ENCODE measurements at regions not wholly inside any gene's neighbourhood (a gene's known extent, or its start where the extent isn't known, plus 50 kb on each side); places are given as distances from the start of the nearest gene placed in this dataset.

DNA sequence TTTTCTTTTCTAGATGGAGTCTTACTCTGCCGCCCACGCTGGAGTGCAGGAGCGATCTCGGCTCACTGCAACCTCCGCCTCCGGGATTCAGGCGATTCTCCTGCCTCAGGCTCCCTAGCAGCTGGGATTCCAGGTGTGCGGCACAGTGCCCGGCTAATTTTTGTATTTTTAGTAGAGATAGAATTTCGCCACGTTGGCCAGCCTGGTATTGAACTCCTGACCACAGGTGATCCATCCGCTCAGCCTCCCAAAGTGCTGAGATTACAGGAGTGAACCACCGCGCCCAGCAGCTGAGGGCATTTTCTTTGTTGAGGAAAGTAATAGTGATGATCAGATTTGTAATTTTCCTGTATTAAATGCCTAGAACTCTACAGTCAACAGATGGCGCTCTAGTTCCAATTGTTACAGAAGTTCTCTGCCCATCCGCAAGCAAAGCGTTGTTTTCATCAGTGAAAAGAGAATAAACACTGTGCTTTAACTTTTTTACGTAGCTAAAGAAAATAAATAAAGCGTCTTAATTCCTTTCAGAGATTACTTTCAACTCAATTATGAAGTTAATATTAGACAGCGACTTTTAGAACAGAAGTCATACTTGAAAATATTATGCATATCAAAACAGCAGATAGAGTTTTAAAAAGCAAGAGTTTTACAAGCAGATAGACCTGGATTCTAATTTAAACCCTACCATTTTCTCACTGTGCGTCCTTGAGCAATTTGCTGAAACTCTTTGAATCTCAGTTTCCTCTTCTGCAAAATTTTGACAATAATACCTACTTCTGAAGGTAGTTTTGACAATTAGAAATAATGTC lies 335.1 kb downstream of the DUSP6 start:
- TF ChIP-seq GATA2 (IDR thresholded peaks at IDR 0.05; ENCODE audit: low read depth, low read length) = peak; percentile 42; the same call in 1 of the 2 replicates
- no peak for TF ChIP-seq GATA3 (IDR thresholded peaks at IDR 0.05; ENCODE audit: low read depth, low read length)

DNA sequence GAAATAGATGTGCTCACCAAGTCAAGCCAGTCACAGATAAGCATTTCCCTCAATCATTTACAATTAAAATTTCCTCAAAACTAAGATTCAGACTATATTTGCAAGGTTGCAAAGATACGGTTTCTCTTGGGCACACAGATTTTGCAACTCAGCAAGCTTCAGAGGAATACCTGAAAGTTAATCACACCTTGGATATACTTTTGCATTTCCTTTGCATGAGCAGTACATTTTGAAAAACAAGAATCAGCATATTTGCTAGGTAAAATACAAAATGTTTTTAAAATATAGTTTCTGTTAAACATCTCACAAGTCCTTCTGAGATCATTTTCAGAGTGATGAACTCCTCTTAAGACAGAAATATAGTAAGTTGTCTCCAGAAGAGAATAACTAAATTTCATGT lies 336.9 kb downstream of the DUSP6 start:
- no peak for TF ChIP-seq GATA2 (IDR thresholded peaks at IDR 0.05; ENCODE audit: low read depth, low read length)
- no peak for TF ChIP-seq GATA3 (IDR thresholded peaks at IDR 0.05; ENCODE audit: low read depth, low read length)

DNA sequence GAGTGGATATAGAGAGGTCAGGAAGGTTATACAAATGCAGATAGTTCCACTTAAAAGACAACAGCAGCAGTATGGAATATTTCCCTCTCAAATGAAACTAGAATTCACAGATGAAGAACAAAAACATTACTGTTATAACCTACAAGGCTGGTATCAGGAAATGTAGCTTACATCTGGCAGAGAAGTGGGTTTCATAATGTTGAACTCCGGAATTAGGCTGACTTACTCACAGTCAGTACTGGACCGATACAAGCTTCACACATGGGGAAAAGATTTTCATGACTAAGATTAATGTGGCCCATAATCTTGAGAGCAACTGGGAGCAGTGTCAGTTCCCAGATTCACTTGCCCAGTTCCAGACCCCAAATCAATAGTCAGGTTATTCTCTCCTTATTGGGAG lies 353.9 kb downstream of the DUSP6 start:
- TF ChIP-seq GATA3 (IDR thresholded peaks at IDR 0.05; ENCODE audit: low read depth, low read length) = no peak
- no peak for TF ChIP-seq GATA2 (IDR thresholded peaks at IDR 0.05; ENCODE audit: low read depth, low read length)

DNA sequence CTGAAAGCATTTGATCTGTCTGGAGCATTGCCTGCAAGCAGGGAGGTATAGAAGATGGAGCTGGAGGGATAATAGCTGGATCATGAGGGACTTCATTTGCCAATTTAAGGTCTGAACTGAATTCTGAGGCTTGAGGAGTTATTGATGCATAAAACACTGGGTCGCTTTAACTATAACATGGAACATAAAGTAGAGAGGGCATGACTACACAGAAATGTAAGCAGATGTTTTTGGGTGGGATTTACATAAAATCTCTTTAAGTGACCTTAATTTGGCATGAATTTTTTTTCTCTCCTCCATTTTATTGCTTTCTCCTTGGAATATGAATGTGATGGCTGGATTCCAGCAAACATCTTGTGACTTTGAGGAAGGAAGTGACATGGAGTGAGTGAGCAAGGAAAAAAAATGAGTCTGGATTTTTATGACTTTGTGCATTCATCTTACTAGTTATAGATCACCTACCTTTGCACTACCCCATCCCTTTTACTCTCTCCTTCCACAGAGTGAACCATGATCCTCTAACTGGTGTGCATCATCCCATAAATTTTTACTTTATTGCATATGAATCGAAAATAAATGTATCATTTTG lies 356.0 kb downstream of the DUSP6 start:
- TF ChIP-seq GATA2 (IDR thresholded peaks at IDR 0.05; ENCODE audit: low read depth, low read length) = no peak

DNA sequence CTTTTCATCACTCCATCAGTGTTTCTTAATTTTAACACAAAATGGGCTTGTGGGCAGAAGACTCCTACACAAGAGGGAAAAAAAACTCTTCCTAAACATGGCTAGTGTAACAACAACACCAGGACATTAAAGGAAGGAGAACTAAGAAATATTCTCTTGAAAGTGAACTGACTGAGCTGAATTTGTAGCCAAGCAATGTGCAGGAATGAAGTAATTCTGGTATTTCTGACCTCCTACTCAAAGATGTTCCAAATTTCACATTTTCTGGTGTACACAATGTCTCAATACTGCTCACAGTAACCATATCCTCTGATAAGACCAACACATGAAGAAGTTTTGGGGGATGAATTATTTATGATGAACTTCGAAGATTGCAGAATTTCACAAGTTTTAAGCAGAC lies 357.3 kb downstream of the DUSP6 start:
- TF ChIP-seq GATA3 (IDR thresholded peaks at IDR 0.05; ENCODE audit: low read depth, low read length) (no peak), GATA2 (IDR thresholded peaks at IDR 0.05; ENCODE audit: low read depth, low read length) (no peak)

DNA sequence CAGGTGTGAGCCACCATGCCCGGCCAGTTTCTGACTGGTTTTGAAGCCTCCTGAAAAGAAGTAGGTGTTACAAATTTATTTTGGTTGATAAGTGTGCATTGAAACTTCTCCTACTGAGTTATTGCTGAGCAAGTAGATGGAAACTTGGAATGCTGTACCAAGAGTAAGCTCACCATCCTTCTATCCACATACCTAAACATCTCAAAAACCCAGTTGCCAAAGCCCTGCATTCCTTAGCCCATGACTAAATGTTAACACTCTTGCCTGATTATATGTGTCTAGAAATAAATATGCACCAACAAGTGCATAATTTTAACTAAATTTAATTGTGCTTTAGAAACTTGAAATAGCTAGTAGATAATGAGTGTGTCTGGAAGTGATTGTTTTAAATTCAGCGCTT lies 357.8 kb downstream of the DUSP6 start:
- TF ChIP-seq GATA3 (IDR thresholded peaks at IDR 0.05; ENCODE audit: low read depth, low read length) (no peak), GATA2 (IDR thresholded peaks at IDR 0.05; ENCODE audit: low read depth, low read length) (no peak)

DNA sequence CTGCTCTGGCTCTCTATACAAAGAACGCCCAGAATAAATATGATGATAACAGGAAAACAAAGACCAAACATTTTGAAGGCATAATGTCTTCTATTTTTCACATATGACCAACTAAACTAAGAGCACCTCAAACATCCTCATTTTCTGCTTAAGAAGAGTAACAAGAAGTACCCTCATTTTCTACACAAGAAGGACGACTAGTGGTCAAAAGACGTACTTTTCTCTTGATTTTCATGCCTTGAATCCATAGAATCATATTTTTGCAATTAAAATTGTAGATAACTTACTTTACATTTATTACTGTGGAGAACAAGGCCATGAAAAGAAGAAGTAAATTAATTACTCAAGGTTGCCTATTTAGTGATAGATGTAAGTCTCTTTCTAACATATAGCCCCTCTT lies 358.6 kb downstream of the DUSP6 start:
- TF ChIP-seq GATA2 (IDR thresholded peaks at IDR 0.05; ENCODE audit: low read depth, low read length) (no peak), GATA3 (IDR thresholded peaks at IDR 0.05; ENCODE audit: low read depth, low read length) (no peak)

DNA sequence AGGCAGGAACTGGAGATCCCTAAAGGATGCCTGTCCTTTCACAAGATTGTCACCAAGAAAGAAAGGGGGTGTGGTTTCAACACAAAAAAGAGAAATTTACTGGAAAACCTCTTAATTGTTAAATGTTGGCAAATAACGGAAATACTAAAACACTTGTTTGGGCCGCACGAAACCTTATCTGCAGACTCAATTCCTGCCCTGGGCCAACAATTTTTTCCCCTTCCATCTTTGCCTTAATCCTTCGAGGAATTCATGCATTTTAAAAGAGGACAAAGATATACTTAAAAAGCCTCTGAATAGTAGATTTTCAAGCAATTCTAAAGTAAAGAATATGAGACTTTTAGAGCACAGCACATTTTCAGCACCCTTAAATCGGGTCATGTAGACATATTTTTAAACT lies 366.2 kb downstream of the DUSP6 start:
- no peak for TF ChIP-seq GATA2 (IDR thresholded peaks at IDR 0.05; ENCODE audit: low read depth, low read length)
- no peak for TF ChIP-seq GATA3 (IDR thresholded peaks at IDR 0.05; ENCODE audit: low read depth, low read length)

DNA sequence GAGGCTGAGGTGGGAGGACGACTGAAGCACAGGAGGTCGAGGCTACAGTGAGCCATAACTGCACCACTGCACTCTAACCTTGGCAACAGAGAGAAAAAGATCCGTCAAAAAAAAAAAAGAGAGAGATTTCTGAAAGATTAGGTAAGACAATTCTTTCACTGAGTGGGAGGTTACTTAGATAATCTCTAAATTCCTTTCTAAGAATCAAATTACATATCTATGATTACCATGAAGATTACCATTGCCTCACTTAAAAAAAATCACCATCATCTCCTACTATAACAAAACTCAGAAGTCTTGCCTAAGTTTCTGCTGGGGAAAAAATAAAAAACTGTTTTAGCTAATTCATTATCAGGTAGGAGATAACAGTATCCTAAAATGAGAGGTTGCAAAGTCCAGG lies 366.7 kb downstream of the DUSP6 start:
- TF ChIP-seq GATA3 (IDR thresholded peaks at IDR 0.05; ENCODE audit: low read depth, low read length) (no peak), GATA2 (IDR thresholded peaks at IDR 0.05; ENCODE audit: low read depth, low read length) (no peak)

DNA sequence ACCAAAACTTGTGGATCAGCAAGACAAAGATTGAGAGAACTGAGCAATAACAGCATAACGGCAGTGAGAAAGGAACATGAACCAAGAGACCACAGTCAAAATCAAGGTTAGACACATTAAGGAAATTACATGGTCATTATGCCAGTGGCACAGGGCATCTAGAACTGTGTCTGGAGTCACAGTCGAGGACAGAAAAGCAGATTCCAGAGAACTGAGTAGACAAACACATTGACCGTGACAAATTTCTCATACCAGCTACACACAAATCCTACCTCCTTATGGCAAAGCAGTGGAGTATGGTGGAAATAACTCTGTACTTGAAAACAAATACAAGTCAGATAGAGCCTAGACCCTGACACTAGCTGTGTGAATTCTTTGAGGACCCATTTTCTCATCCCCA lies 367.3 kb downstream of the DUSP6 start:
- TF ChIP-seq GATA2 (IDR thresholded peaks at IDR 0.05; ENCODE audit: low read depth, low read length) (no peak), GATA3 (IDR thresholded peaks at IDR 0.05; ENCODE audit: low read depth, low read length) (no peak)

DNA sequence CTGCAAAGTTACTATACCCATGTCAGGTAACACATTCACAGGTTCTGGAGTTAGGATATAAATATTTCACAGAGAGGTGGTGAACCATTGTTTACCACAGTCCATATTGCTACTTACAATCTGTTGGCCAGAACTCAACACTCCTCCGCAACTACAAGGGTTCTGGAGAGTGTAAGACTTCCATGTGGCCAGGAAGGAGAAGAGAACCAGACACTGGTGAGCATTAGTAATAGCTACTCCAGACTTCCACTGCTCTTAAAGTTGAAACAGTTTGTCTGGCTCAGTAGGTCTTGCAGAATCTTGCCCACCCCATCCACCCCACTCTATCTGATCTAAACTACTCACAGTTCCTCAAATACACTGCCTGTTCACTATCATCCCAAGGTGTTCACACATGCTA lies 369.6 kb downstream of the DUSP6 start:
- TF ChIP-seq GATA2 (IDR thresholded peaks at IDR 0.05; ENCODE audit: low read depth, low read length) = no peak
- no peak for TF ChIP-seq GATA3 (IDR thresholded peaks at IDR 0.05; ENCODE audit: low read depth, low read length)

DNA sequence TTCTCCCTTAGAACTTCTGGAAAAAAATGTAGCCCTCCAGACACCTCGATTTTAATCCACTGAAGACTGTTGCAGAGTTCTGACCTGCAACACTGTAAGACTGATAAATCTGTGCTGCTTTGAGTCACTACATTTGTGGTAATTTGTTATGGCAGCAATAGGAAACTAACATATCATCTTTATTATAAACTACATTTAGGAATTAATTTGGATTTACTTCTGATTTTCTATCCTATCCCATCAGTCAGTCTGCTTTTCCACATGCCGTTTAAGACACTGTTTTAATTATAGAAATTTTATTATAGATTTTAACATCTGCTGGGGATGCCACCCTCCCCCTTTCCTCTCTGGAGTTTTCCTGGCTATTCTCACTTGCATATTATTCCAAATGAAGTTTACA lies 375.2 kb downstream of the DUSP6 start:
- no peak for TF ChIP-seq GATA2 (IDR thresholded peaks at IDR 0.05; ENCODE audit: low read depth, low read length)
- TF ChIP-seq GATA3 (IDR thresholded peaks at IDR 0.05; ENCODE audit: low read depth, low read length) = no peak

DNA sequence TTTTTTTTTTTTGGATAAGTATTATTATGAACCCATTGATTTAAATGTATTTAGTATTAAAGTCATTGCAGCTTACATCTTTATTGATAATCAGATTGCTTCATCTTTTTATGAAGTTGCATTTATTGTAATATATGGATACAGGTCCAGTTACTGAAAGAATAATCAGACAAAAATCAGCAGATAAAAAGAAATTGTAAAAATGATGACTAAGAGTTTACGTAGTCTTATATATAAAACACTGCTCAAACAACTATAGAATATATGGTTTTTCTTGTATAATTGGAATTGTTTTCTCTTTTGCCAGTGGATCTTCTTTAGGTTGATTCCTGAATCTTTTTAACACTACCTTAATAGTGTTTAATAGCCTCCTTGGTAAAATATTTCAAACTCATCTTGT lies 378.3 kb downstream of the DUSP6 start:
- TF ChIP-seq GATA2 (IDR thresholded peaks at IDR 0.05; ENCODE audit: low read depth, low read length) (no peak), GATA3 (IDR thresholded peaks at IDR 0.05; ENCODE audit: low read depth, low read length) (no peak)

DNA sequence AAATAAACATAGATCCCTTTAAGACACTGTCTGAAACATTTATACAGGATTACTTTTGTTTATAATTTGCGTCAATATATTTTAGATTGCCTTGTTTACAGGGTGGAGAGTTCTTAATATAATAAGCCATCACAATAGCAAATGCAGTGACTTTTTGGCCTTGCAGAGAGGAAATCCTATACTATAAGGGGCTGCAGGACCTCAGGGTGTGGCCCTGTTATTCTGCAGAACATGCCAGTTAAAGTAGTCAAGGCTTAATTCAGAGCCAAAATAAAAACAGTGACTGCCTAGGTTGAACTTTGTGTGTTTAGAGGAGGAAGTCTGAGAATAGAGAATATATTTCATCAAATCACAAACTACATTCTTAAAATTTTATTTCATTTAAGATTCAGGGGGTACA lies 381.6 kb downstream of the DUSP6 start:
- TF ChIP-seq GATA3 (IDR thresholded peaks at IDR 0.05; ENCODE audit: low read depth, low read length) = no peak
- TF ChIP-seq GATA2 (IDR thresholded peaks at IDR 0.05; ENCODE audit: low read depth, low read length) = no peak

DNA sequence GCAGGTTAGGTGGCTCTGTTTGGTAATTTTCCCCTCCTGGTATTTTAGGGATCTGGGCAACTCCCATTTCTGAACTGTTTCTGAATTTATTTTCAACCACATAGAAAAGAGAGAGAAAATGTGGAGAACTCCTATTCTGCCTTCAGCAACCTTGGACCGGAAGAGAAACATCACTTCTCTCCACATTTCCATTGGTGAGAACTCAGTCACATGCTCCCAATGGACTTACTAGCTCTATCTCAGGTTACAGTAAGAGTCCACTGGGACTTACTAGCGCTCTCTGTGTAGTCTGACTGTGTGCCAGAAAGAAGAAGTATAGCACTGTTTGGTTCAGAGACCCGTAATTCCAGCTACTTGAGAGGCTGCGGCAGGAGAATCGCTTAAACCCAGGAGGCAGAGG lies 383.2 kb downstream of the DUSP6 start:
- TF ChIP-seq GATA3 (IDR thresholded peaks at IDR 0.05; ENCODE audit: low read depth, low read length) = no peak
- TF ChIP-seq GATA2 (IDR thresholded peaks at IDR 0.05; ENCODE audit: low read depth, low read length) = no peak
